OCI-LY1 (cell line): ENCODE measurements at regions not wholly inside any gene's neighbourhood (a gene's known extent, or its start where the extent isn't known, plus 50 kb on each side); places are given as distances from the start of the nearest gene placed in this dataset.

Experiments
- CTCF ChIP-seq: fragments of 200-600 bp; sonication (generic), shearing (Covaris generic); IDR thresholded peaks from 2 replicates; pipeline ENCODE4 v1.5.1; 2017; ENCODE audit warnings: mild to moderate bottlenecking, antibody characterized with exemption, low read length, moderate library complexity, mixed read lengths
- EZH2 ChIP-seq: fragments of 200-600 bp; sonication (generic), shearing (Covaris generic); IDR thresholded peaks from 2 replicates; pipeline ENCODE4 v1.8.0; 2017; ENCODE audit warnings: borderline replicate concordance, mixed run types, mild to moderate bottlenecking, antibody characterized with exemption, low read length, moderate library complexity, mixed read lengths

GRCh38 chr21:25506887-25507286 lies 100.4 kb downstream of the MRPL39 start:
- no peak for TF ChIP-seq CTCF
- TF ChIP-seq EZH2 = no peak
